Coronary artery (tissue), 2 donors: ENCODE measurements at regions not wholly inside any gene's neighbourhood (a gene's known extent, or its start where the extent isn't known, plus 50 kb on each side); places are given as distances from the start of the nearest gene placed in this dataset.
"Not testable (repeated sequence)": the region's sequence is repeated elsewhere in the genome, so short reads cannot be mapped to it uniquely, and the experiment has no call there.

Source experiments
- DNase-seq: peaks from one replicate; pipeline ENCODE4 v3.0.0-alpha.2; 2017; ENCODE audit warnings: low spot score
- H3K27ac ChIP-seq, 2 donors: fragments of 200-600 bp; sonication (generic); one replicate each; pipeline ENCODE4 v1.5.1; 2016 to 2019
- H3K4me3 ChIP-seq: fragments of 200-600 bp; sonication (generic); 2 replicates; pipeline ENCODE4 v1.5.1; 2016; ENCODE audit warnings: mild to moderate bottlenecking, moderate library complexity
- TF ChIP-seq, protein P1 (sequence below): fragments of 200-600 bp; sonication (generic); IDR thresholded peaks from one replicate; pipeline ENCODE4 v1.5.1; 2019; ENCODE audit warnings: antibody characterized with exemption

DNA sequence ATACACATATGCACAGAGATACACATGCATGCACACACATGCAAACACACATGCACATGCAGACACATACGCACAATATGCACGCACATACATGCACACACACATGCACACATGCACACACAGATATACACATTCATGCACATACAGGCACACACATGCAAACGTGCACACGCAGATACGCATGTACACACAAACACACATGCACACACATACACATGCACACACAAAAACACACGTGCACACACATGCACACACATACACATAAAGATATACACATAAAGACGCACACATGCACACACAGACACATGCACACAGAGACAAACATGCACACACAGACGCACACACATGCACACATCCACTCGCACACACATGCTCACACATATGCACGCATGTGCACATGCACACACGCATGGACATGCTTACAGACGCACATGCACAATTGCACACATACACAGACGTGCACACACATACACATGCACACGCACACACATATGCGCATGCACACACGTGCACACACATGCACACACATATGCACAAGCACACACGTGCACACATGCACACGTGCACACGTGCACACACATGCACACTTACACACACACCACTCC lies 145.2 kb downstream of the ADRA2C start:
- H3K4me3 ChIP-seq, result no peak overlapping the region
- DNase-seq, result no peak
- TF ChIP-seq, protein P1, sequence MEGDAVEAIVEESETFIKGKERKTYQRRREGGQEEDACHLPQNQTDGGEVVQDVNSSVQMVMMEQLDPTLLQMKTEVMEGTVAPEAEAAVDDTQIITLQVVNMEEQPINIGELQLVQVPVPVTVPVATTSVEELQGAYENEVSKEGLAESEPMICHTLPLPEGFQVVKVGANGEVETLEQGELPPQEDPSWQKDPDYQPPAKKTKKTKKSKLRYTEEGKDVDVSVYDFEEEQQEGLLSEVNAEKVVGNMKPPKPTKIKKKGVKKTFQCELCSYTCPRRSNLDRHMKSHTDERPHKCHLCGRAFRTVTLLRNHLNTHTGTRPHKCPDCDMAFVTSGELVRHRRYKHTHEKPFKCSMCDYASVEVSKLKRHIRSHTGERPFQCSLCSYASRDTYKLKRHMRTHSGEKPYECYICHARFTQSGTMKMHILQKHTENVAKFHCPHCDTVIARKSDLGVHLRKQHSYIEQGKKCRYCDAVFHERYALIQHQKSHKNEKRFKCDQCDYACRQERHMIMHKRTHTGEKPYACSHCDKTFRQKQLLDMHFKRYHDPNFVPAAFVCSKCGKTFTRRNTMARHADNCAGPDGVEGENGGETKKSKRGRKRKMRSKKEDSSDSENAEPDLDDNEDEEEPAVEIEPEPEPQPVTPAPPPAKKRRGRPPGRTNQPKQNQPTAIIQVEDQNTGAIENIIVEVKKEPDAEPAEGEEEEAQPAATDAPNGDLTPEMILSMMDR, result no peak
- no peak overlapping the region for H3K27ac ChIP-seq

DNA sequence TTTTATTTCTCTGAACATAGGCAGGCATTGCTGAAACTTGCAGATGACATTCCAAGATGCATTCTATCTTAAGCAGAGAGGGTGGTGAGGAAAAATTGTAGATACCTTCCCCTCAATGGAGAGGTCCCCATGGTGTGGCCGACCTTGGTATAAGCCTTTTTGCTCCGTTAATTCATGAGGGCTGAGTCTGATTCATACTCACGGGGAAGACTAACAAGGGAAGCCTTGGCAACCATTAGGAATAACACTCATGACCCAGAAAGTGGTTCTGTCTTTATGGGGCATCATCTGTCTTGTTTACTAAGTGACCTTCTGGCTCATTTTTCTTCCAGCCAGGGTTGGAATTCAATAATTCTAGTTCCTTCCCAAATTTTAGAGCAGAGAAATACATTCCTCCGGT lies 148.3 kb downstream of the ADRA2C start:
- H3K27ac ChIP-seq, DNase-seq, H3K4me3 ChIP-seq: not testable (repeated sequence)

DNA sequence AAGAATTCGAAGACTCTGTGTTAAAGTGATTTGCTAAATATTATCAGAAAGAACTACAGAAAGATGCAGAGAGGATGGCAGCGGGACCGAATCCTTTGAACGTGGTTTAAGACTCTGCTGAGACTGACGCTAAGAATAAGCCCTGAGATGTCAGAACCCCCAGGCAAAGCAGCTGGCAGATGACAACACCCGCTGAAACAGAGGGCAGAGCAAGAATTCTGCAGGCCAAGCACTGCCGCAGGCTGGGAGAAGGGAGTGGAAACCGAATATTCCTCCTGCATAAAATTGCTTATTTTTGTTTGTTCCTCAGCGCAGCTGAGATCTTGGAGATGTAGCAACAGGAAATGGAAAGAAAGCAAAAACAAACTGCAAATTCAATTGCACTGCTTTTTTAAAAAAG lies 153.3 kb downstream of the ADRA2C start:
- H3K27ac ChIP-seq, H3K4me3 ChIP-seq, DNase-seq: not testable (repeated sequence)

DNA sequence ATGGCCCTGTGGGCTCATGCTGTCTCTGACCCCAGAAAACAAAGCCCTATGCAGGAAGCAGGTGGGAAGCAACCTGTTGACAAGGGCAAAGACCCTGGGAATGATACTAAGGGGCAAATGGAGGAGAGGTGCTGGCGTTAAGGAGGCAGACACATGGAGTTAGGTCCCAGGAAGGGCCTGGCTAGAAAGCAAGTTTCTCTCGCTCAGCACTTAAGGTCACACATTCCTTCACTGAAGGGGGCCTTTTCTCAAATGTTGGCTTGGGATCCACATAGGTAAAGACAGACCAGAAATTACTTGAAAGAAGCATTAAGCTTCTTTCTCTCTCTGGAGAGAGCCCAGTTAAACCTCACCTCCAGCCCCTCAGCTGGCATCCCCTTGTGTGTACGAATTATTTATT lies 155.7 kb downstream of the ADRA2C start:
- not testable (repeated sequence) for H3K27ac ChIP-seq, DNase-seq, H3K4me3 ChIP-seq

DNA sequence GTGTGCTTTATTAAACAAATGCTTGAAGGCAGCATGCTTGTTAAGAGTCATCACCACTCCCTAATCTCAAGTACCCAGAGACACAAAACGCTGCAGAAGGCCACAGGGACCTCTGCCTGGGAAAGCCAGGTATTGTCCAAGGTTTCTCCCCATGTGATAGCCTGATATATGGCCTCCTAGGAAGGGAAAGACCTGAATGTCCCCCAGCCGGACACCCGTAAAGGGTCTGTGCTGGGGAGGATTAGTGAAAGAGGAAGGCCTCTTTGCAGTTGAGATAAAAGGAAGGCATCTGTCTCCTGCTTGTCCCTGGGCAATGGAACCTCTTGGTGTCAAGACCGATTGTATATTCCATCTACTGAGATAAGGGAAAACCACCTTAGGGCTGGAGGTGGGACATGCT lies 159.7 kb downstream of the ADRA2C start:
- not testable (repeated sequence) for DNase-seq, H3K4me3 ChIP-seq, H3K27ac ChIP-seq

DNA sequence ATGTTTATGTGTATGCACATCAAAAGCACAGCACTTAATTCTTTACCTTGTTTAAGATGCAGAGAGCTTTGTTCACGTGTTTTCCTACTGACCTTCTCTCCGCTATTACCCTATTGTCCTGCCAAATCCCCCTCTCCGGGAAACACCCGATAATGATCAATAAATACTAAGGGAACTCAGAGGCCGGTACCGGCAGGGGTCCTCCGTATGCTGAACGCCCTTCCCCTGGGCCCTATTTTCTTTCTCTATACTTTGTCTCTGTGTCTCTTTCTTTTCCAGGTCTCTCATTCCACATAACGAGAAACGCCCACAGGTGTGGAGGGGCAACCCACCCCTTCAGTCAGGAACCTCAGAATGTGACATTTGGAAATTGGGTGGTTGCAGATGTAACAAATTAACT lies 160.1 kb downstream of the ADRA2C start:
- not testable (repeated sequence) for H3K4me3 ChIP-seq, DNase-seq

DNA sequence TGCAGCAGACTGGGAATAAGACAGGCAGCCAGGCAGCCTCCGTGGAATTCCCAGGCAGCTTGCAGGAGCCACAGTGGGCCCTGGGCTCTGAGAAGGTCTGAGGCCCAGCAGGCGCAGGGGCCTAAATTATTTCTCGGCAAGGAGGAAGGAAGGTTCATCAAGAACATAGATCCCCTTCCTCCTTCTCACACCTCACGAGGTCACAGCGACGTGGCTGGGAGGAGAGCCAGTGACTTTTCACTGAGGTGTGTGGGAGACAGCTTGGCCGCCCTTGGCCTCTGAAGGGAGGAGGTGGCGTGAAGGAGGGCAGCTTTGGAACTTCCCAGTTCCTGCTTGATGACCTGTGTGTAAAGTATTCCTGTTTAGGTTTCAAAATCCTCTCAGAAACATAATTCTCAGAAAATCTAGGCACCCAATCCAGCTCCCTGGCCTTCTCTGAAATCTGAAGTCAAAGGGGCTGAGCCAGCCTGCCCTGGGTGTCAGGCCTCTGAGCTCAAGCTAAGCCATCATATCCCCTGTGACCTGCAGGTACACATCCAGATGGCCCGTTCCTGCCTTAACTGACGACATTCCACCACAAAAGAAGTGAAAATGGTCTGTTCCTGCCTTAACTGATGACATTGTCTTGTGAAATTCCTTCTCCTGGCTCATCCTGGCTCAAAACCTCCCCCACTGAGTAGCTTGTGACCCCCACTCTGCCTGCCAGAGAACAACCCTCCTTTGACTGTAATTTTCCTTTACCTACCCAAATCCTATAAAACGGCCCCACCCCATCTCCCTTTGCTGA lies 161.0 kb downstream of the ADRA2C start:
- H3K4me3 ChIP-seq, H3K27ac ChIP-seq, DNase-seq: not testable (repeated sequence)

More for the DNA sequence above, 160.1 kb downstream of the ADRA2C start:
- H3K27ac ChIP-seq, result not testable (repeated sequence)

DNA sequence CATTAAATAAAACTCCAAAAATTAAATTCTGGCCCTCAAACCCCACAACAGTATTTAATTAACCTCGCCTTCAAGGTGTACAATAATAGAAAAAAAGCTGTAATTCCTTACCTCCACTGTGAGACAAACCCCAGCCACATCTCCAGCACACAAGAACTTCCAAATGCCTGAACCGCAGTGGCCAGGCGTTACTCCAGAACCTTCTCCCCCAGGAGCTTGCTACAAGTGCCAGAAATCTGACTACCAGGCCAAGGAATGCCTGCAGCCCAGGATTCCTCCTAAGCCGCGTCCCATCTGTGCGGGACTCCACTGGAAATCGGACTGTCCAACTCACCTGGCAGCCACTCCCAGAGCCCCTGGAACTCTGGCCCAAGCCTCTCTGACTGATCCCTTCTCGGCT lies 163.2 kb downstream of the ADRA2C start:
- DNase-seq, H3K4me3 ChIP-seq, H3K27ac ChIP-seq: not testable (repeated sequence)

DNA sequence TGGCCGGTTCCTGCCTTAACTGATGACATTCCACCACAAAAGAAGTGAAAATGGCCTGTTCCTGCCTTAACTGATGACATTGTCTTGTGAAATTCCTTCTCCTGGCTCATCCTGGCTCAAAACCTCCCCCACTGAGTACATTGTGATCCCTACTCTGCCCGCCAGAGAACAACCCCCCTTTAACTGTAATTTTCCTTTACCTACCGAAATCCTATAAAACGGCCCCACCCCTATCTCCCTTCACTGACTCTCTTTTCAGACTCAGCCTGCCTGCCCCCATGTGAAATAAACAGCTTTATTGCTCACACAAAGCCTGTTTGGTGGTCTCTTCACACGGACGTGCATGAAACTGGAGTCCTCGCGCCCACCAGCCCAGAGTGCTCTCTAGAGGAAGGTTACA lies 166.5 kb downstream of the ADRA2C start:
- H3K27ac ChIP-seq, DNase-seq: not testable (repeated sequence)

DNA sequence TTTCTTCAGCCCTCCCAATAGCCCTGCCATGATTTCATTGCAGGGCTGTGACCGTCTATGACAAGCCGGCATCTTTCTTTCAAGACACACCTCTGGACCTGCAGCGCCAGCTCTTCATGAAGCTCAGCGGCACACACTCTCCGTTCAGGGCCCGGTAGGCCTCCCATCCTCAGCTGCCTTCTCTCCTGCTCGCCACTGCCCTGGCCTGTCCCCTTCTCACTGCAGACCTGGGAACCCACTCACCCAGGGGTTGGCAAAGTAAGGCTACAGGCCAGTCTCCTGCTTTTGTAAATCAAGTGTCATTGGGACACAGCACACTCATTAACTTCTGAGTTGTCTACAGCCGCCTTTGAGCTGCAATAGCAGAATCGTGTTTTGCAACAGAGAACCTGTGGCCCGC lies 169.2 kb downstream of the ADRA2C start:
- H3K4me3 ChIP-seq, DNase-seq, H3K27ac ChIP-seq: not testable (repeated sequence)

More for the DNA sequence above, 166.5 kb downstream of the ADRA2C start:
- H3K4me3 ChIP-seq, result not testable (repeated sequence)

DNA sequence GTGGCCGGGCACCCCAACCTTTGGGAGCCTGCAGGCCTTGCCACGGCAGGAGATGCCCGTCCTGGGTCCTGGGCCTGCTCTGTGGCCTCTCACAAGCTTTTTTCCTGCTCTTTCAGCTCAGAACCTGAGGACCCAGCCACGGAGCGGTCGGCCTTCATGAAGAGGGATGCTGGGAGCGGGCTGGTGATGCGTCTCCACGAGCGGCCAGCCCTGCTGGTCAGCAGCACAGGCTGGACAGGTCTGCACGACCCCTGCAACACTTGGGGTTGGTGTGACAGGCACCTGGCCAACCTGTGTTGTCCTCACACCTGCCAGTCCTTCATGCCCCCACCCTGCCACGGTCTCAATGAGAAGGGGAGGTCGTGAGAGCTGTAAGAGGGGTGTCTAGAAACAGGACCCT lies 170.0 kb downstream of the ADRA2C start:
- Histone ChIP-seq H3K4me3 (no peak overlapping the region), H3K27ac (no peak overlapping the region)
- TF ChIP-seq, protein P1, result no peak
- DNase-seq, result no peak

DNA sequence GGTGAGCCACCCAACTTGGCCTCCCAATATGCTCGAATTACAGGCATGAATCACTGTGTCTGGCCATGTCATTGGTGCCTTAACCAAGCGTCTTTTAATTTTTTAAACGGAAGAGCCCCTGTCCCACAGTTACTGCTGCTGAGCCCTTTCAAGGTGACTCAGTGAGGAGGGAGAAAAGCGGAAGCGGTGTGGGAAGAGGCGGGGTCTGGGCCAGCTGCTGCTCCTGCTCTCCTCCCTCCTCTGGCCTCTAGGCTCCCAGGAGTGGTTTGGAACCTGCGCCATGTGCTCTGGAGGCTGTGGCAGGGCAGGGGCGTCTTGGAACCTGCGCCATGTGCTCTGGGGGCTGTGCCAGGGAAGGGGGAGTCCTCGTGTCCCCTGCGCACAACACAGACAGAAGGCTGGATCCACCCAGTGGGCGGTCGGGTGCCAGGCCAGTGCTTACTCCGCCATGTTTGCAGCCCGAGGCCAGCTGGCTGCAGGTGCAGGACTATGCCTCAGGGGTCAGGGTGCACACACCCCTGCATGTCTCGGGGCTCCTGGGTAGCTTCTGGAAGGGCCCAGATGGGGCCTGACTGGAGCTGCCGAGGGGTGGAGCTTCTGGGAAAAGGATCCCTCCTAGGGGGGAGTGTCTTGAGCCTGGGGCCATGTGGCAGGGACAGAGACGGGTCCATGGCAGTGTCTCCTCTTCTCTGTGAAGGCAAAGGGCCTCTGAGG lies 171.8 kb downstream of the ADRA2C start:
- not testable (repeated sequence) for DNase-seq, H3K4me3 ChIP-seq, H3K27ac ChIP-seq

DNA sequence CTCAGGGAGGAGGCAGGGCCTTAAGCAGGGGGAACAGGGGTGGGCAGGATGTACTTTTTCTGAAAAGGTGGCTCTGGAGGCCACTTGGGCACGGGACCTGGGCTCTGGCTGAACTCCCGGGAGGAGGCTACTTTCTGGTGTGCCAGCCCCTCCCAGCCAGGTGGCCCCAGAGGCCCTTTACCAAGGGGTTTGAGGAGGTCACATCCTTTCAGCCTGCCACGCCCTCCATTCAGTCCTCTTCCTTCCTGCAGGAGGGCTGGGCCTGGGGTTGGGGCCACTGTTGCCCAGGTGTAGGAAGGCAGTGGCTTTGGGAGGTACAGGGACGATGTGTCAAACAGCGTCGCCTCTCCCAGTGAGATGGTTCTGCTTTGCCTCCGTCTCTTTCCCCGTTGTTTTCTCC lies 172.5 kb downstream of the ADRA2C start:
- H3K4me3 ChIP-seq, DNase-seq, H3K27ac ChIP-seq: not testable (repeated sequence)

DNA sequence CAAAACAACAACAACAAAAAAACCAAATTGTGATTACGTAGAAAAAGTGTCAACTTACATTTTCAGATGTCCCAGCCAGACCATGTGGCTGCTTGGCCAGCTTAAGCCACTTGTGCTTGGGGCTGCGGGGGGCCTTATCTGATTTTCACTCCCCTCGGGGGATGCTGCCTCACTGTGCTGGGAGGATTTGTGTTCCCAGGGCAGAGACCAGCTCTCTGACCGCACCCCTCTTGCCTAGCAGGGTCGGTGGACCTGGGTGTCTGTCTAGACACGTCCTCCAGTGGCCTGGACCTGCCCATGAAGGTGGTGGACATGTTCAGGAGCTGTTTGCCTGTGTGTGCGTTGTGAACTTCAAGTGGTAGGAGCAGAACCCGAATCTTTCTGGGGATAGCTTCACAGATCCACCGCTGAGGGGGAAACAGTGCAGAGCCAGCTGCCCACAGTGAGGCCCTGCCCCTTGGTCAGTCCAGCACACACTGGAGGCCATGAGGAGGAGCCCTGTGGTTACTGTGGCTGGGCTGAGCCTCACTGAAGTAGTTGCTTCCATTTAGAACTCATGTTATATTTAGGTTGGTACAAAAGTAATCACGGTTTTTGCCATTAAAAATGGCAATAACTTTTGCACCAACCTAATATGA lies 173.9 kb downstream of the ADRA2C start:
- not testable (repeated sequence) for DNase-seq, H3K27ac ChIP-seq, H3K4me3 ChIP-seq

DNA sequence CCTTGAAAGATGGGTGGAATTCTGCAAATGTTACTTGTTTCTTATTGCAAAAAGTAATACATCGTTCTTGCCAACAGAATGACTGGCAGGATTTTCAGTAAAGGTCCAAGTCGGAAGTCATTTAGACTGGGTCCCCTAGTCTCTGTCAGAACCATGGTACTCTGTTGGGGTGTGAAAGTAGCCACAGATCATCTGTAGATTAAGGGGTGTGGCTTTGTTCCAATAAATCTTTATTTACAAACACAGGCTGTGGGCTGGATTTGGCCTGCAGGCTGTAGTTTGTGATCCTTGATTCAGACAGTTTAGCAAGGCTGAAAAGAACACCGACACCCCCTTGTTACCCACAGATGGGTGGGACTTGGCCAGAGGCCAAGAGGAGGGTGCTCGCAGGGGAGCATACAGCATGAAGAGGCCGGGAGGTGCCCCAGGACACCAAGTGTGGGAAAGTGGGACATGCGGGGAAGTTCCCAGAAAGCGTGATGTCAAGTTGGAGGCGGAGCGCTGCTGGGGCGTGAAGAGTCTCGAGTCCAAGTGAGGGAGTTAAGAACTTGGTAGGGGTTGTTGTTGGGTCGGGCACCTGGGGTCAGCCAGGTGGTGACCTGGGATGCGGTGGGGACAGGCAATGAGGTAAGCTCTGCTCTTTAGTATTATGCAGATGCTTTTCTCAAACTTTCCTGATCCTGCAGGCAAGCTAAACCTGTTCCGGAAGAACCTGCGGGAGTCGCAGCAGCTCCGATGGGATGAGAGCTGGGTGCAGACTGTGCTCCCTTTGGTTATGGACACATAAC lies 175.7 kb downstream of the ADRA2C start:
- H3K4me3 ChIP-seq, H3K27ac ChIP-seq, DNase-seq: not testable (repeated sequence)
